Heart right ventricle (tissue), 16 donors: ENCODE measurements at regions not wholly inside any gene's neighbourhood (a gene's known extent, or its start where the extent isn't known, plus 50 kb on each side); places are given as distances from the start of the nearest gene placed in this dataset.

ENCODE experiments used
- ATAC-seq, 8 donors: fragments of 200-7000 bp; cut with Tn5 transposase; one replicate each; pipeline ENCODE4 v1.9.1; 2020; ENCODE audit warnings: mild to moderate bottlenecking in 8 of 8, moderate library complexity in 8 of 8, moderate number of reproducible peaks in 1 of 8
- DNase-seq, 2 donors: peaks; one replicate each; pipeline ENCODE4 v3.0.0-alpha.2; 2020
- H3K27ac ChIP-seq, 10 donors: fragments of 200-600 bp; sonication (generic) in 2 of 10; one replicate each; pipeline versions ENCODE4 v1.5.0 to v1.8.0; 2020 to 2022; ENCODE audit warnings: mild to moderate bottlenecking in 3 of 10
- H3K27me3 ChIP-seq, 7 donors: fragments of 200-600 bp; one replicate each; pipeline ENCODE4 v1.8.0; 2021 to 2022; ENCODE audit warnings: mild to moderate bottlenecking in 2 of 7
- H3K36me3 ChIP-seq, 9 donors: fragments of 200-600 bp; sonication (generic) in 1 of 9; one replicate each; pipeline versions ENCODE4 v1.5.0 to v1.8.0; 2020 to 2022; ENCODE audit warnings: mild to moderate bottlenecking in 2 of 9
- H3K4me1 ChIP-seq, 9 donors: fragments of 200-600 bp; sonication (generic) in 1 of 9; one replicate each; pipeline versions ENCODE4 v1.5.0 to v1.8.0; 2020 to 2022; ENCODE audit warnings: mild to moderate bottlenecking in 4 of 9
- H3K4me3 ChIP-seq, 10 donors: fragments of 200-600 bp; sonication (generic) in 2 of 10; one replicate each; pipeline versions ENCODE4 v1.5.0 to v1.8.0; 2020 to 2022; ENCODE audit warnings: mild to moderate bottlenecking in 7 of 10, moderate library complexity in 2 of 10
- H3K9me3 ChIP-seq, 11 donors: fragments of 200-600 bp in 10 of 11; sonication (generic) in 2 of 11; one replicate each; pipeline versions ENCODE4 v1.5.0 to v1.8.0; 2013 to 2022; ENCODE audit warnings: mild to moderate bottlenecking in 2 of 11, control low read depth in 1 of 11, moderate library complexity in 1 of 11
- CTCF ChIP-seq, 9 donors: fragments of 200-600 bp; sonication (generic) in 2 of 9; IDR thresholded peaks; one replicate each; pipeline versions ENCODE4 v1.5.0 to v1.8.0; 2021 to 2022; ENCODE audit warnings: antibody characterized with exemption in 9 of 9, mild to moderate bottlenecking in 5 of 9, moderate library complexity in 1 of 9
- WGBS, 2 donors: extraction: QIAGEN DNeasy Blood & Tissue Kit; methylation state at CpG; one replicate each; pipeline ENCODE4 v1.1.7; 2013; ENCODE audit warnings: inconsistent platforms in 1 of 2; 5-methylcytosine and 5-hydroxymethylcytosine counted together
- intact Hi-C, 10 donors: fragments of 100-400 bp; cut with DNase I; formaldehyde crosslinking; loops; one replicate each; pipeline versions ENCODE4 v1.11.1 to v1.14.2; 2022
- donor health status: Arrhythmogenic right ventricular cardiomyopathy.
- donor health status: ischemic (EF 13 %, LVEDD 7.1; RV severe dilation, severe dysfunction).
- donor health status: healthy with polysubstance abuse.
- donor health status: DM: no; HTN: yes; CAD: no.
- donor health status: DM: no; HTN: no; CAD: no.
- donor health status: ischemic (EF 25% LVEDD 6.9; RV normal size, moderate dysfunction).
- donor health status: ischemic (EF 25% LVEDD 5.7; RV mildly dilated, moderate dysfunction).
- donor health status: healthy.
- donor health status: DM: yes; HTN: yes; CAD: no.
- donor health status: Ischemic cardiomyopathy.
- donor health status: ischemic (EF 35%, LVEDD 5.7; RV mildly dilated, moderate dysfunction).
- donor health status: nonischemic (EF 11% LVEDD 7.7; RV severe dilation, severe dysfunction).
- donor health status: DM: yes; HTN: yes; CAD: no.
- donor health status: PGD.
- donor health status: ischemic (EF 29% LVEDD 5.4; RV normal size, mild dysfunction).
- donor health status: nonischemic (EF 23%, LVEDD 6.1; RV moderate dilation, normal function).

- H3K4me3 ChIP-seq = no peak overlapping the region
- H3K9me3 ChIP-seq = peaks cover 0 to 21% (median 3%) of the 10 kb centered on the region in 11 donors
- WGBS, 2 donors = 60 to 62% methylated on average over 2 of the region's 2 CpGs
- no peaks in the 10 kb centered on the region for H3K36me3 ChIP-seq
- TF ChIP-seq CTCF (IDR thresholded peaks at IDR 0.05) = no peak
- no peaks in the 10 kb centered on the region for H3K4me1 ChIP-seq
- ATAC-seq (no peak), DNase-seq (no peak)
- intact Hi-C loops = no loop called here
- peaks cover 0 to 6% (median 0%) of the 10 kb centered on the region in 7 donors for H3K27me3 ChIP-seq
- H3K27ac ChIP-seq = no peak overlapping the region
These were observed 106.1 kb upstream of the ANO4 start for GRCh38 chr12:100688451-100688864.

- H3K36me3 ChIP-seq = no peaks in the 10 kb centered on the region
- H3K4me1 ChIP-seq = no peaks in the 10 kb centered on the region
- TF ChIP-seq CTCF (IDR thresholded peaks at IDR 0.05) = no peak
- H3K4me3 ChIP-seq = no peak overlapping the region
- WGBS, 2 donors = 78 to 88% methylated on average over 1 of the region's 1 CpG
- ATAC-seq (no peak), DNase-seq (no peak)
- H3K27me3 ChIP-seq = peaks cover 0 to 5% (median 0%) of the 10 kb centered on the region in 7 donors
- H3K9me3 ChIP-seq = peaks cover 0 to under 1% (median 0%) of the 10 kb centered on the region in 11 donors
- H3K27ac ChIP-seq = no peak overlapping the region
- intact Hi-C loops = no loop called here
These were observed 102.1 kb upstream of the ANO4 start for GRCh38 chr12:100692502-100692901.

GRCh38 chr12:100698518-100698917, 96.1 kb upstream of the ANO4 start:
- 79 to 82% methylated on average over 2 of the region's 2 CpGs for WGBS, 2 donors

GRCh38 chr12:100699209-100699608, 95.4 kb upstream of the ANO4 start:
- Histone ChIP-seq H3K4me3 (no peak overlapping the region), H3K27ac (no peak overlapping the region), H3K36me3 (no peaks in the 10 kb centered on the region), H3K9me3 (no peaks in the 10 kb centered on the region), H3K27me3 (peaks cover 0 to 5% (median 0%) of the 10 kb centered on the region in 7 donors), H3K4me1 (no peaks in the 10 kb centered on the region)
- no peak for ATAC-seq
- no peak for DNase-seq
- no peak for TF ChIP-seq CTCF (IDR thresholded peaks at IDR 0.05)
- intact Hi-C loops = no loop called here
- WGBS, 2 donors = 69 to 89% methylated on average over 1 of the region's 1 CpG

More at GRCh38 chr12:100698518-100698917, 96.1 kb upstream of the ANO4 start:
- Histone ChIP-seq H3K27ac (no peak overlapping the region), H3K4me3 (no peak overlapping the region), H3K9me3 (no peaks in the 10 kb centered on the region), H3K36me3 (no peaks in the 10 kb centered on the region), H3K4me1 (no peaks in the 10 kb centered on the region), H3K27me3 (peaks cover 0 to 5% (median 0%) of the 10 kb centered on the region in 7 donors)
- no peak for TF ChIP-seq CTCF (IDR thresholded peaks at IDR 0.05)
- DNase-seq = no peak
- intact Hi-C loops = no loop called here
- no peak for ATAC-seq
